A673 (cell line): ENCODE measurements at regions not wholly inside any gene's neighbourhood (a gene's known extent, or its start where the extent isn't known, plus 50 kb on each side); places are given as distances from the start of the nearest gene placed in this dataset.

Experiments used
- BruUV-seq: library from RNA; stranded (reverse); fragments of 400-500 nt; replicated peaks from 2 replicates; lab custom pipeline; 2021; lab: Mats Ljungman, UMichigan
- CTCF ChIA-PET: fragments of 300-600 bp; sonication (Branson Sonifier 250); formaldehyde crosslinking; loops from one replicate; lab custom pipeline; 2022; ENCODE audit warnings: antibody characterized with exemption; lab: Charles Lee
- POLR2A ChIA-PET: fragments of 300-600 bp; sonication (Branson Sonifier 250); formaldehyde crosslinking; loops from one replicate; lab custom pipeline; 2022; ENCODE audit warnings: antibody characterized with exemption; ENCODE audit not compliant: low non-redundant PET; lab: Charles Lee
- DNase-seq: peaks from one replicate; pipeline ENCODE4 v3.0.0-alpha.2; 2015; ENCODE audit warnings: low spot score
- H3K27ac ChIP-seq: fragments of 200-600 bp; sonication (generic); 2 replicates; pipeline ENCODE4 v1.5.1; 2016; ENCODE audit warnings: mixed run types, low read depth, mild to moderate bottlenecking, mixed read lengths, antibody characterized with exemption, low read length; ENCODE audit not compliant: poor library complexity, severe bottlenecking
- H3K27me3 ChIP-seq: fragments of 200-600 bp; sonication (generic); replicated peaks from 2 replicates; pipeline ENCODE4 v1.6.1; 2017; ENCODE audit warnings: mixed run types, low read depth, mild to moderate bottlenecking, mixed read lengths, antibody characterized with exemption, low read length; ENCODE audit not compliant: insufficient read depth, poor library complexity
- H3K36me3 ChIP-seq: fragments of 200-600 bp; sonication (generic); 2 replicates; pipeline ENCODE4 v1.6.1; 2016; ENCODE audit warnings: mixed run types, mild to moderate bottlenecking, mixed read lengths, antibody characterized with exemption, low read length; ENCODE audit not compliant: insufficient read depth, poor library complexity, severe bottlenecking
- H3K4me1 ChIP-seq: fragments of 200-600 bp; sonication (generic); 2 replicates; pipeline ENCODE4 v1.6.1; 2017; ENCODE audit warnings: mixed run types, mild to moderate bottlenecking, mixed read lengths, antibody characterized with exemption, low read length; ENCODE audit not compliant: insufficient read depth, poor library complexity, severe bottlenecking
- H3K4me3 ChIP-seq: fragments of 200-600 bp; sonication (generic); 2 replicates; pipeline ENCODE4 v1.5.1; 2016; ENCODE audit warnings: low read depth, mixed run types, mild to moderate bottlenecking, mixed read lengths, low read length; ENCODE audit not compliant: poor library complexity, severe bottlenecking
- H3K9me3 ChIP-seq: fragments of 200-600 bp; sonication (generic); 2 replicates; pipeline ENCODE4 v1.6.1; 2016; ENCODE audit warnings: mixed run types, low read depth, mild to moderate bottlenecking, mixed read lengths, antibody characterized with exemption, low read length; ENCODE audit not compliant: poor library complexity, severe bottlenecking
- EZH2 ChIP-seq: fragments of 200-600 bp; sonication (generic); IDR thresholded peaks from 2 replicates; pipeline ENCODE4 v1.6.1; 2017; ENCODE audit warnings: borderline replicate concordance, low read depth, mild to moderate bottlenecking, mixed read lengths, antibody characterized with exemption, low read length; ENCODE audit not compliant: poor library complexity, severe bottlenecking
- intact Hi-C: fragments of 100-400 bp; cut with micrococcal nuclease; formaldehyde crosslinking; loops from one replicate; pipeline ENCODE4 v1.10.0; 2022; ENCODE audit not compliant: unreplicated experiment
- TF ChIP-seq, protein P1 (sequence below): fragments of 300-800, 200-600 bp; sonication (generic); conservative IDR thresholded peaks from 2 replicates; pipeline ENCODE4 v1.5.1; 2017; ENCODE audit warnings: low read depth, mild to moderate bottlenecking, antibody characterized with exemption, low read length, moderate library complexity, mixed read lengths

DNA sequence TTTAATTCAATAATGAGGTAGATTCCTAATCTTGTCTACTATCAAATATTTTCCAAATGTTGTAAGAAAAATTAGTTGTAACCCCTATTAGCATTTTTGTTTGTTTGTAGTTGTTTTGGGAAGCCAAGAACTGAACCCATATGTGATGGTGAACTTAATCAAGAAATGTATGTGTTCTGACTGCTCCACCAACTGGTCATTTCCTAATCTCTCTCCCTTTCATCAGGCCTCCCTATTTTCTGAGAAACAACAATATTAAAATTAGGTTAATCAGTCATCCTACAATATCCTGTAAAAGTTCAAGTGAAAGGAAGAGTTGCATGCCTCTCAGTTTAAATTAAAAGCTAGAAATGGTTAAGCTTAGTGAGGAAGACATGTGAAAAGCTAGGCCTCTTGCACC lies 504.0 kb downstream of the EPHA4 start:
- POLR2A ChIA-PET, result no interaction called here
- intact Hi-C loops, result no loop called here
- H3K4me1 ChIP-seq, result no peaks in the 10 kb centered on the region
- BruUV-seq, result no TSS peak
- H3K9me3 ChIP-seq, result no peaks in the 10 kb centered on the region
- CTCF ChIA-PET, result no interaction called here
- no peak for DNase-seq
- no peaks in the 10 kb centered on the region for H3K36me3 ChIP-seq
- no peaks in the 10 kb centered on the region for H3K27me3 ChIP-seq
- TF ChIP-seq, protein P1, sequence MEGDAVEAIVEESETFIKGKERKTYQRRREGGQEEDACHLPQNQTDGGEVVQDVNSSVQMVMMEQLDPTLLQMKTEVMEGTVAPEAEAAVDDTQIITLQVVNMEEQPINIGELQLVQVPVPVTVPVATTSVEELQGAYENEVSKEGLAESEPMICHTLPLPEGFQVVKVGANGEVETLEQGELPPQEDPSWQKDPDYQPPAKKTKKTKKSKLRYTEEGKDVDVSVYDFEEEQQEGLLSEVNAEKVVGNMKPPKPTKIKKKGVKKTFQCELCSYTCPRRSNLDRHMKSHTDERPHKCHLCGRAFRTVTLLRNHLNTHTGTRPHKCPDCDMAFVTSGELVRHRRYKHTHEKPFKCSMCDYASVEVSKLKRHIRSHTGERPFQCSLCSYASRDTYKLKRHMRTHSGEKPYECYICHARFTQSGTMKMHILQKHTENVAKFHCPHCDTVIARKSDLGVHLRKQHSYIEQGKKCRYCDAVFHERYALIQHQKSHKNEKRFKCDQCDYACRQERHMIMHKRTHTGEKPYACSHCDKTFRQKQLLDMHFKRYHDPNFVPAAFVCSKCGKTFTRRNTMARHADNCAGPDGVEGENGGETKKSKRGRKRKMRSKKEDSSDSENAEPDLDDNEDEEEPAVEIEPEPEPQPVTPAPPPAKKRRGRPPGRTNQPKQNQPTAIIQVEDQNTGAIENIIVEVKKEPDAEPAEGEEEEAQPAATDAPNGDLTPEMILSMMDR, result no peak; the same call in 1 of the 2 replicates
- no peak for TF ChIP-seq EZH2
- no peak overlapping the region for H3K27ac ChIP-seq
- H3K4me3 ChIP-seq, result no peak overlapping the region

DNA sequence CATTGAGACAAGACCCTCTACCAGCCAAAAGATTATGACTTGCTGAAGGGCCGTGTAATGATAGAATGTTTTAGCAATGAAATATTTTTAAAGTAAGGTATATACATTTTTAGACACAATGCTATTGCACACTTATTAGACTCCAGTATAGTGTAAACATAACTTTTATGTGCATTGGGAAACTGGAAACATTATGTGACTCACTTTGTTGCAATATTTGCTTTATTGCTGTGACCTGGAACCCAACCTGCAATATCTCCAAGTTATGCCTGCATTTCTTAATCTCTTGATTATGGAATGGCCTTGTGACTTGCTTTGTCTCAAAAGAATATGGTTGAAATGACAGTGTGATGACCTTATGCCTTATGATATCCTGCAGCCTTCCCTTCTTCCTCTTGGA lies 502.0 kb downstream of the EPHA4 start:
- TF ChIP-seq, protein P1, result no peak
- TF ChIP-seq EZH2, result no peak
- no peak overlapping the region for H3K4me3 ChIP-seq
- no peaks in the 10 kb centered on the region for H3K36me3 ChIP-seq
- ChIA-PET POLR2A (no interaction called here), CTCF (no interaction called here)
- intact Hi-C loops, result no loop called here
- DNase-seq, result no peak
- no peaks in the 10 kb centered on the region for H3K9me3 ChIP-seq
- H3K4me1 ChIP-seq, result no peaks in the 10 kb centered on the region
- H3K27ac ChIP-seq, result no peak overlapping the region
- BruUV-seq, result no TSS peak
- H3K27me3 ChIP-seq, result no peaks in the 10 kb centered on the region

DNA sequence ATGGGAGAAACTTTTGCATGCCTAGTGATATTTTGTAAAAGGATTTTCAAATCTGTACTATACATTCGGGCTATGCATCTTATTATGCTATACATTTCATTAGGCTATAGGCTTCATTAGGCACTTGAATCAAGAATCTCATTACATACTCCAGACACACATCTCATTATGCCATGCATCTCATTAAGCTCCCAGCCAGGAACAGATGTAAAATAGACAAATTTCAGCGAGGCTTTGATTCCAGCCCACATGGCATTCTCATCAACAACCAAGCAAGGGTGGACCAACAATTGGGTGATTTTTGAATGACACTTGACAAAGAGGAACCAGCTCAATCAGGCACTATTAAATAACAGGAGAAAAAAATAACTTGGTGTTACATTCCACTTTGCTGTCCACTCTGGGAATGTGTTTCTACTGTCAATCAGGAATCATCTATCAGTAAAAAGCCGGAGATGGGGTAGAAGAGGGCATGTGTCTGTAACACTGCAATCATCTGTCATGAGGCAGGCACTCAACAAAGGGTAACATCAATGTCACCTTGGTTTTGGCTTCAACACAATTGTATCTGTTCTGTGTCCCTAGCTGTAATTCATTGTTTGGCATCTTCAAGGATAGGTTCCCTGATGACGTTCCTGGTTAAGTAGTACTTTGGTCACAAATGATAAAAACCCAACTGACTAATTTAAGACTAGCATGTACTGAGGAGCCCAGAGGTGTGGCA lies 498.6 kb downstream of the EPHA4 start:
- no peaks in the 10 kb centered on the region for H3K36me3 ChIP-seq
- H3K27ac ChIP-seq, result no peak overlapping the region
- H3K4me1 ChIP-seq, result no peaks in the 10 kb centered on the region
- no peak for TF ChIP-seq EZH2
- TF ChIP-seq, protein P1, result no peak
- no peak overlapping the region for H3K4me3 ChIP-seq
- H3K27me3 ChIP-seq, result no peaks in the 10 kb centered on the region
- ChIA-PET CTCF (no interaction called here), POLR2A (no interaction called here)
- intact Hi-C loops, result no loop called here
- no peaks in the 10 kb centered on the region for H3K9me3 ChIP-seq
- no peak for DNase-seq
- BruUV-seq, result no TSS peak
